ENCODE measurements at regions not wholly inside any gene's neighbourhood (a gene's known extent, or its start where the extent isn't known, plus 50 kb on each side); places are given as distances from the start of the nearest gene placed in this dataset.

DNA sequence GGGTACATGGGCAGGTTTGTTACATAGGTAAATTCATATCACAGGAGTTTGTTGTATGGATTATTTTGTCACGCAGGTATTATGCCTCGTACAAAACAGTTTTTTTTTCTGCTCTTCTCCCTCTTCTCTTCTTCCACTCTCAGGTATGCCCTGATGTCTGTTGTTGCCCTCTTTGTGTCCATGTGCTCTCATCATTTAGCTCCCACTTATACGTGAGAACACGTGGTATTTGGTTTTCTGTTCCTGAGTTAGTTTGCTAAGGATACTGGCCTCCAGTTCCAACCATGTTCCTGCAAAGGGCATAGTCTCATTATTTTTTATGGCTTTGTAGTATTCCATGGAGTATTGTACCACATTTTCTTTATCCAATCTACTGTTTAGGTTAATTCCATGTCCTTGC, 65.7 kb downstream of the UNC5CL start:
- DNase-seq (ENCODE audit: low read depth, low spot score), result no peak
- H3K27ac ChIP-seq, result no peak overlapping the region

DNA sequence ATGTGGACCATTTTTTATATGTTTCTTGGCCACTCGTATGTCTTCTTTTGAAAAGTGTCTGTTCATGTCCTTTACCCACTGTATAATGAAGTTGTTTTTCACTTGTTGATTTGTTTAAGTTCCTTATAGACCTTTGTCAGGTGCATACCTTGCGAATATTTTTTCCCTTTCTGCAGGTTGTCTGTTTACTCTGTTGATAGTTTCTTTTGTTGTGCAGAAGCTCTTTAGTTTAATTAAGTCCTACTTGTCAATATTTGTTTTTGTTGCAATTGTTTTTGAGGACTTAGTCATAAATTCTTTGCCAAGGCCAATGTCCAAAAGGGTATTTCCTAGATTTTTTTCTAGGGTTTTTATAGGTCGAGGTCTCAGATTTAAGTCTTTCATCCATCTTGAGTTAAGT, 66.2 kb downstream of the UNC5CL start:
- no peak overlapping the region for H3K27ac ChIP-seq

DNA sequence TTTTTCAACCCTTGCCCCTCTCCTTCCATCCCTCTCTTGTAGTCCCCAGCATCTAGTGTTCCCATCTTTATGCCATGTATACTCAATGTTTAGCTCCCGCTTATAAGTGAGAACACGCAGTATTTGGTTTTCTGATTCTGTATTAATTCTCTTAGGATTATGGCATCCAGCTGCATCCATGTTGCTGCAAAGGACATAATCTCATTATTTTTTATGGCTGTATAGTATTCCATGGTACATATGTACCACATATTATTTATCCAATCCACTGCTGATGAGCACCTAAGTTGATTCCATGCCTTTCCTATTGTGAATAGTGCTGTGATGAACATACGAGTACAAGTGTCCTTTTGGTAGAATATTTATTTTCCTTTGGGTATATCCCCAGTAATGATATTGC, 66.8 kb downstream of the UNC5CL start:
- DNase-seq (ENCODE audit: low read depth, low spot score), result no peak

More for the DNA sequence above, 66.2 kb downstream of the UNC5CL start:
- no peak for DNase-seq (ENCODE audit: low read depth, low spot score)

DNA sequence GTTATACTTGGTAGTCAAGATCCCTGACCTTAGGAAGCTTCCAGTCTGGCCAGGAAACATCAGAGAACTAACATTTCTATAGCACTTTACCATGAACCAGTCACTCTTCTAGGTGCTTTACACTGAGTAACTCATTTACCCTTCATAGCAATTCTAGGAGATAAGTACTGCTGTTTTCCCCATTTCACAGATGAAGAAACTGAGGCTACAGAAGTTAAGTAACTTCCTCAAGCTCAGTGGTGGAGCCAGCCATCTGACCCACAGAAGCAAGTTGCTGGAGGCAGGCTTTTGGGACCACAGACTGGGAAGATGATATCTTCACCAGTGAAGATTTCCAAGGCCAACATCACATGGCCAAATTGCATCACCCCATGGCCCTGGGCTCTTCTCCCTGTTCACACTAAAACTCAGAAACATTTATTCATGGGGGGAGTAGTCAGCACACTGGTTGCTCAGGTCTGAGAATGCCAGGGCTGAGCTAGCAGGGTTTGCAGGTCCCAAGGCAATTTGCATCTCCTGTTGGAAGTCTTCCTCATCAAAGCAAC, 70.3 kb downstream of the UNC5CL start:
- DNase-seq (ENCODE audit: low read depth, low spot score), result no peak
- H3K27ac ChIP-seq, result no peak overlapping the region

More for the DNA sequence above, 66.8 kb downstream of the UNC5CL start:
- no peak overlapping the region for H3K27ac ChIP-seq

DNA sequence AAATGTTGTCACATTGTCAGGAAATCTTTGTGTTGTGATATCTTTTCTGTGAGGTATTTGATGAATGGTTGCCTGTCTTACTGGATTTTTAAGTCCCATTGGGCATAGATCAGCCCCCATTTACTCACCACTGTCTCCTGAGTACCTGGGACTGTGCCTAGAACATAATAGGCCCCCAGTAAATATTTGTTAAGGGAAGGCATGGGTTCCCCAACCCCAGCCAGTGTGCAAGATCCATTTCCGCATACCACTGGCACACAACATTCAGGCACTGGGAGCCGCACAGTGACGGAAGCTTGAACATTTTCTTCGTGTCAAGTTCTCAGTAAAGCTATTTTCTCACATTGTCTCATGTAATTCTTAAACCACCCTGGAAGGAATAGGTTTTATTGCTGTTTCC, 72.2 kb downstream of the UNC5CL start:
- H3K27ac ChIP-seq, result no peak overlapping the region
- no peak for DNase-seq (ENCODE audit: low read depth, low spot score)

DNA sequence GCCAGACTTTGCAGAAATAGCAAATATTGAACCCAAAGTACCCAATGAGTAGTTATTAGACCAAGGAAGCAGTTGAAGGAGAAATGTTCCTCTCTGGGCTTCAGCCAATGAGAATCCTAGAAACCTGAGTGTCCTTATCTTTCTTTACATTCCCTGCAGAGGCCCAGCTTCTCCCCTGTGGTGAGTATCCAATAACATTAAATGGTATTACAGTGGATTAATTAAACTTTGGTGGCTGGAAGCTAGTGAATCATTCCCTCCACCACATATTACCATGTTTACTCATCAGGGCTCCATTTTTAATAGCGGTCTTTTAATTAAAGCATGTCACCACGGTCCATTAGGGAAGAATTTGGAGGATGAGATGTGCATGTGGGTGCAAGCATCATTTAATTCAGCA, 74.0 kb downstream of the UNC5CL start:
- H3K27ac ChIP-seq, result no peak overlapping the region
- no peak for DNase-seq (ENCODE audit: low read depth, low spot score)

DNA sequence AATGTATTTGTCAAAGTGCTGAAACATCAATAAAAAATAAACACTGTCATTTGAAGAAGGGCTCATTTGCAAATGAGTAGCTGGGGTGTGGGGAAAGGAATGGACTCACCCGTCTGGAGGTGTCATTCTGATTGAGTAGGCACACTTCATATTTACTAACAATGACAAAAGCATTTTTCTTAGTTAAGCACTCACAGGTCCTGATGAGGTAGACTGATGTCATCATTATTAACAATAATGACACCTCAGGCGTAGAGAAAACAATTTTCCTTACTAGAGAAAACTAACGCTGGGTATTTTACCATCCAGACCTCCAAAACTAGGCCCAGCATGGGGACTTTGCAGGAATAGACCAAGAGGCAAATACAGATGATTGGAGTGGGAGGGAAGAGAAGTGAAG, 76.0 kb downstream of the UNC5CL start:
- DNase-seq (ENCODE audit: low read depth, low spot score), result no peak

DNA sequence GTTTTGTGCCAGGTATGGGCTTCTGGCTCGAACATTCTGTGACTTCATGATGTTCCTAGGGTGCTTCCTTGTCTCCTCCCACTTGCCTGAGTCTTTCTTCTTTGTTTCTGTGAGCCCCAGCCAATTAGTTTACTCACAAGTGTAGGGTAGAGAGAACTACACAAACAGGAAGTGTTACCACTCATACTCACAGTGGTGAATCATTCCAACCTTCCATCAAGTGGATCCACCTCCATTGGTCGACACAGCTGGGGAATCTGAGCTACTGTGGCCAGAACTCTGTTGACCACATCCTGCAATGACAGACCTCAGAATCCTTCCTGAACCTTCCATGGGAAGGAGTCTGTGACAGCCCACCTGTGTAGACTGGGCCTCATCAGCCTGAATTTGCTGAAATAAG, 76.8 kb downstream of the UNC5CL start:
- peak; percentile 97 for DNase-seq (ENCODE audit: low read depth, low spot score)
- H3K27ac ChIP-seq, result peak overlapping the region; percentile 89

More for the DNA sequence above, 76.0 kb downstream of the UNC5CL start:
- peak overlapping the region; percentile 89 for H3K27ac ChIP-seq

DNA sequence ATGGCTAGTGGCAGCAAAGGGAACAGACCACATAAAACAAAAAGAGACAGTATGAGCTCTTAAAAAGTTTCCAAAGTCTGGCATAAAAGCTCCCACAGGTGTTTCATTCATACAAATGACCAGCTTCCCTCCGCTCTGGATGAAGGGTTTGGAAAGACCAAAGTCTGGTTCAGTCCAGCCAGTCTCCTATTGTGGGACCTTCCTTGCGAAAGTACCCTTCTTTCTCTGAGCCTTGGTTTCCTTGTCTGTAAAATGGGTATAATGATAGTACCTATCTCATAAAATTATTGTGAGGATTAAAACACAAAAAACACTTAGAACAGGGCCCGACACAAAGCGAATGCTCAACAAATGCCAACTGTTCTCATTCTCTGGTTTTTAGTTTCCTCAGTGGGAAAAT, 77.2 kb downstream of the UNC5CL start:
- peak overlapping the region; percentile 89 for H3K27ac ChIP-seq
- DNase-seq (ENCODE audit: low read depth, low spot score), result no peak

DNA sequence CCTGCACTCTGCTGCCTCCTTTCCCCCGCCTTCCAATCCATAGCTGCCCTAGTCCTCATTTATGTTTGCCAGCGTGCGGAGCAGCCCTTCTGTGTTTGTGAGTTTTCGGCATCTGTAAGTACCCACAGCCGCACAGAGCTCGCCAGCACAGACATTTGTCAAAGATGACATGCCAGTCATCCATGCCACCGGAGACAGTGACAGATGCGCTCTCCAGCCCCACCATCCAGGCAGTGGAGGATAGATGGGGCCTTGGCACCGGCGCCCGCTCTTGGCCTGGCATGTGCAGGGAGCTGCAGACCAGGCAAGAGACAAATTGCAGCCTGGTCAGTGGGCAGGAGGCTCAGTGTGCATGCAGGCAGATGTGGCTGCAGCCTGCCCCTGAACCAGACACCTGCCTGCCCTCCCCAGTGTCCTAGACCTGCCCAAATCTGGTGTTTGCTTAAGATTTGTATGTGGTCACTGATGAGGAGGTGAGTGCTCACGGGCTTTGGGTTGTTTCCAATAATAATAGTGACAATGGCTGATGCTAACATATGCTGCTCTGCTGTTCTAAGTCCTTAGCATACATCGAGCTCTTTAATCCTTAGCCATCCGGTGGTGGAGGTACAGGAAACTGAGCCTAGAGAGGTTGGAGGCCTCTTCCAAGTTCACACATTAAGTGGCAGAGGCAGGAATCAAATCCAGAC, 78.1 kb downstream of the UNC5CL start:
- DNase-seq (ENCODE audit: low read depth, low spot score), result no peak
- H3K27ac ChIP-seq, result peak overlapping the region; percentile 89

DNA sequence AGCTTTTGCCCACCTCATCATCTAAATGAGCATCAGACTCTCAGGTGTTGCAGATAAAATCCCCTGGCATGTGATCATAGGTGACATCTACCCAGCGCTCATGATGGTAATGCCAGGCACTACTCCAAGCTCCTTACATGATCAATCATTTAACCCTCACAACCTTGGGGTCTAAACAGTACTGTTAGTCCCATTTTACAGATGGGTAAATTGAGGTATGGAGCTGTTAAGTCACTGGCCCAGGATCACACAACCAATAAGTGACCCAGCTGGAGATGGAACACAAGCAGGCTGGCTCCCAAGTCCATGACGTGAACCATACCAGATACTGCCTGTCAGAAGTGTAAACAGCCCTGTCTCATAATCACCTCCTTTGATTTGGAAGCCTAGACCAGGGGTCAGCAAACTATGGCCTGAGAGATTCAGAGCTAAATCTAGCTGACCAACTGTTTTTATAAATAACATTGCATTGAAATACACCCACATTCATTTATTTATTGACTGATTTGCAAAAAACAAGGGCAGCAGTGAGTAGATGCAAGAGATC, 79.2 kb downstream of the UNC5CL start:
- H3K27ac ChIP-seq, result no peak overlapping the region
- DNase-seq (ENCODE audit: low read depth, low spot score), result no peak

DNA sequence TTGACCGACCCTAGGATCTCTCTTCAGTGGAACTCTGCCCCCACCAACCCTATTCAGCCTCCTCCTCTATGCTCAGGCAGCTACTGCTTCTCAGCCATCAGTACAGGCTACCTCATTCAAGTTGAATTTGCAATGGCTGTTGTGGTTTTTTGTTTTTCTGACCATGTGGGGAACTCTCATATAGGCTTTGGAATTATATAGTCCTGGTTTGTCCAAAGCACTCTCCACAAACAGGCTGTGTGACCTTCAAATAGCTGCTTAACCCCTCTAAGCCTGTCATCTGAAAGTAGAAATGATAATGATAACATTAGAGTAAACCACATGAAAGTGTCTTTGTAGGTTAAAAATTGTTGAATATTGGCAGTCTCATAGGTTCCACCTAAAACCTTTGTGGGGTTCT, 80.3 kb downstream of the UNC5CL start:
- H3K27ac ChIP-seq, result peak overlapping the region; percentile 79
- DNase-seq (ENCODE audit: low read depth, low spot score), result no peak

DNA sequence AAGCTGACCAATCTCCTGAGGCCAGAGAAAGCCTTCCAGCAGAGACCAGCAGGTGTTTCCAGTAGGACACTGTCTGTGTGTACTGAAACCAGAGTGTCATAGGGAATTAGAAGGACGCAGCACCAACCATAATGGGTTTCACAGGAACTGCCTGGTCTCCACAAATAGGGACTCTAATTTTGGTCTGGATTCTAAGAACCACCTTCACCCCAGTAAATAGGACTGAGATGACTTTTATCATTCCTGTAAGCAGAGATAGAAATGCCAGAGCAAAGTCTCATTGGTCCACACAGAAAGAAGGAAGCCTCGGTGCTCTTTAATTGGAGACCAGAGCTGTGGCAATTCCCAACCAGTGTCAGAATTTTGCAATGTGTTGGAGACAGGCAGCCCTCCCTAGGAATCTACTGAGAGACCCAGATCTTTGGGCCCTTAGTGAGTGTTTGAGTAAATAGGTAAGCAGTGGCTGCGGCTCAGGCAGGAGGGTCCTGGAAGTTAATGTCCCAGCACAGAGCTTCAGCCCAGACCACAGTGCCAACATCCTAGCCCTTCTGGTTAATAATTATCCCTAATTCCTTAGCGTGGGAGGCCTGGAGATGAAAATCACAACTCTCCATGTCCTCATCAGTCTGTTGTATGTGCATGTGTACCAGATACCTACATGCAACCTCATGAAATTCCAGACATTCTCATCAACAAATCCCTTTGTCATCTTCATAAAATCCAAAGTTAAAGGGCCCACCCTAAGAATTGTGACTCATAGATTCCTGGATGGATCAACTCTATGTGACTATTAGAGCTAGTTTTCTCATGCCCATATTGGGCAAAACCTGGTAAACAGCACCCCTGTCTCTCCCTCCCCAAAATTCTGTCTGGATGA, 81.2 kb downstream of the UNC5CL start:
- H3K27ac ChIP-seq, result peak overlapping the region; percentile 79
- DNase-seq (ENCODE audit: low read depth, low spot score), result peak; percentile 67

DNA sequence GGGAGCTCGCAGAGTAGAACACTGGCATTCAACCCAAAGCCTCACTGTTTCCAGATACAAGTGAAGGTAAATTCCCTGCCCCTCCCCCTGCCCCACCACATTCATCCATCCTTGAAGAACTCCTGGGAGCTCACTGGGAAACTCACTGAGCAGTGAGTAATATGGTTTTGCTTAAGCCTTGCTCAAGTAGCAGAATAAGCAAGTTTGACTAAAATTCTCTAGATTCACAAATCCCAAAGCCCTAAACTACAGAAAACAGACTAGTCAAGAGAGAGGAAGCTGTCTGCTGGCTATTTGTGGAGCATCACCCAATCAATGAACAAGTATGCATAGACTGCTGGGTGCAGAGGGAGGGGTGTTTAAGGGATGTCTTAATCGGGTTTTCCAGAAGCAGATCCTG, 82.1 kb downstream of the UNC5CL start:
- no peak for DNase-seq (ENCODE audit: low read depth, low spot score)
- peak overlapping the region; percentile 79 for H3K27ac ChIP-seq

DNA sequence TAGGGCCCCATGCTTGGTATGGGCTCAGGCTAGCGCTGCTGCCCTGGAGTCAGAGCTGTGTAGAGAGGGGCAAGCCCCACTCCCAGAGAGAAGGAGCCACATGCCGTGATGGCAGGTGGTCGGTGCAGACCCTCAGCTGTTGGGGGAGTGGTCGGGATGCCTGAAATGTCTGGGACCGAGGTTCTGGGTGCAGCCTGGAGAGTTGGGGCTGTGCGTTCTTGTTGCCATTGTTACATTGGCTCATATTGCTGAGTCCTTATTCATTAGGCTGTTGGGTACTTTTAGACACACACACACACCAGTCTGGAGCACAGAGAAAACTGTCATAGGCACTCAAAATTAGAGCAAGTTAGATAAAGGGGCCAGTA, 83.9 kb downstream of the UNC5CL start:
- no peak for DNase-seq (ENCODE audit: low read depth, low spot score)
- no peak overlapping the region for H3K27ac ChIP-seq

DNA sequence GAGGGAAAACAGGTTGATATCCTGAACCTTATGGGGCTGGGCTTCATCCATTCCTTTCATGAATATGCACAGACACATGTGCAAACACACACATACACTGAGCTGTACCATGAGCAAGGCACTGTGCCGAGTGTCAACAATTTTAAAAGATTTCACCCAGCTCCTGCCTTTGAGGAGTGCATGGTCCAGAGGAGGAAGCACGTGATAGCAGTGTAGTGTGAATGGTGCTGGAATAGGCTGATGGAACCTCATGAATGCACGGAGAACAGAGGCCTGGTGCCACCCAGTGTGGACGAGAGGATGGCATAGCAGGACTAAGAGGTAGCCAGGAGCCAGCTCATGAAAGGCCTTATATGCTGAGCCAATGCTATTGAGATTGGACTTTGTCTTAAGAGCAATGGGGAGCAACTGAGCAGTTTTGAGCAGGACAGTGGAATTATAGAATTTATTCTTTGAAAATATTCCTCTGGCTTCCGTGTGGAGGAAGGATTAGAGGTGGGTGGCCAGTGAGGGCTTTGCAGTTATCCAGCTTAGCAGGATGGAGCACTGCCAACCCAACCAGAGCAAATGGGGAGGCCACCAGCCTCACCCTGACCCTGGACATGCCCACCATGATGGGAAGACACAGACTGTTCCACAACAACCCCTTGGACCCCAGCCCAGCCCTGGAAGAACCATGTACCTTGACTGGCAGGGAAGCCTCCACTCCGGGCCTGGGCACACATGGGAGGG, 84.4 kb downstream of the UNC5CL start:
- DNase-seq (ENCODE audit: low read depth, low spot score), result no peak
- H3K27ac ChIP-seq, result no peak overlapping the region

DNA sequence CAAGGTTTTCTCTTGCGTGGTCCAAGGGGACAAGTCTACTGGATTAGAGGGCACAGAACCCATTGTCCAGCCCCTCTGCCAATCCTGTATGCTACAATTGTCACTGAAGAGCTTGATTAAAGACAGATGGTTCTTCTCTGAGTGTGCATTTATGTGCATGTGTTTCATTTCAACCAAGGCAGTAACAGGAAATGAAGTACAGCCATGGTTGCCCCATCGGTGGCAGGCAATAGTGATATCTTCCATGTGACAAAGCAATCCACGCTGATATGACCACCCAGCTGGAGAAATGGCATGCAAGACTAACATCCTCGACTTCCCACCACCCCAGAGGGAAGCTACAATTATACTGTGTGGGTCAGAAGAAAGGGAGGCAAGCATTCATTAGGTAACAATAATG, 85.5 kb downstream of the UNC5CL start:
- H3K27ac ChIP-seq, result no peak overlapping the region
- no peak for DNase-seq (ENCODE audit: low read depth, low spot score)

DNA sequence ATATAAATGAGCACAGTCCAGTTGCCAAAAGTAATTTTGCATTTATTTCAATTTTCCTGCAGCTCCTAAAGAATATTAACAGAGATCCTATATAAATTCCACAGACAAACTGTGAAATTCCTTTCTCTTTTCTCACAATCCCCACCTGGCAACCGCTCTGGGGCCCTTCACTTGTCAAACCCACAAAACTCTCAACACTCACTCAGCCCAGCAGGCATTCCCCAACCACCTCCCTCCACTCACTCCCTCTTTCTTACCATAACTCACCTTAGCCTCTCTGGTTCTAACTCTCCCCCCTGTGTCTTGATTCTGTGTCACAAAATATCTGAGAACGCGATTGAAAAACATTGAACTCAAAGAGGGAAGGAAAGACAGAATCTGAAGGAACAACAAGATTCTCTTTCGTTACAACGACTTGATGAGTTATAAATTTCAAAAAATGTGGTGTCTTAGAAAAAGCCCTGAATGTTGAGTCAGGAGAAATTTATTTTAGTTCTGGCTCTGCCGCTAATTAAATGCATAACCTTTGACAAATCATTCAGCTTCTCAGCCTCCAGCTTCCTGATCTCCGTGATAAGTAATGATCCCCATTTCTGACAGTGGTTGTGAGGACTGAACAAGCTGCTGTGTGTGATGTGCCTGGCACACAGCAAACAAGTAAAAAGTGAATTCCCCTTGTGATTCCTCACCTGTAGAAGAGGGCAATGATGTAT, 87.9 kb downstream of the UNC5CL start:
- no peak for DNase-seq (ENCODE audit: low read depth, low spot score)
- H3K27ac ChIP-seq, result peak overlapping the region; percentile 59

DNA sequence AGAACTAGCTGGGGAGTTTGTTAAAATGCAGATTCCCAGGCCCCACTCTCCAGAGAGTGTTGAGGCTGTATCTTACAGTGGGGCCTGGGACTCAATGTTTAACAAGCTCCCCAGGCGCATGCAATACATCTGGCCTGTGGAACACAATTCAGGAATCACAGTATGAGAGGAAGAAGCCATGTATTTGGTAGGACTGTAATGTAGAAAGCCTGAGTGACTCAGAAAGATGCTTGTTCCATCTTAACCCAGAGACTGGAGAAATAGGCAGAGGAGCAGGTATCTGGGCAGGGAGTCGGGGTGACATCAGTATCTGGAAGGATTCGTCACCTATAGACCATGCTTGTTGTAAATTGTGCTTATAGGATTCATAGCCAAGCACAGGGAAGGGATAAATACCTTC, 90.5 kb downstream of the UNC5CL start:
- DNase-seq (ENCODE audit: low read depth, low spot score), result no peak
- H3K27ac ChIP-seq, result peak overlapping the region; percentile 39
